Erythroblast (primary cell): ENCODE measurements at regions not wholly inside any gene's neighbourhood (a gene's known extent, or its start where the extent isn't known, plus 50 kb on each side); places are given as distances from the start of the nearest gene placed in this dataset.

Experiments used
- GATA1 ChIP-seq: IDR thresholded peaks from 2 replicates; pipeline ENCODE4 v1.6.1; 2011; ENCODE audit warnings: low read depth, mild to moderate bottlenecking, control low read depth, low read length, moderate library complexity
- POLR2A ChIP-seq: IDR thresholded peaks from 2 replicates; pipeline ENCODE4 v1.6.1; 2011; ENCODE audit warnings: mild to moderate bottlenecking, low read length

GRCh38 chr16:17798716-17799115 lies 328.0 kb upstream of the XYLT1 start:
- TF ChIP-seq POLR2A, result no peak
- no peak for TF ChIP-seq GATA1
